MM.1S (cell line): ENCODE measurements at regions not wholly inside any gene's neighbourhood (a gene's known extent, or its start where the extent isn't known, plus 50 kb on each side); places are given as distances from the start of the nearest gene placed in this dataset.

ENCODE experiments used
- DNase-seq: peaks from one replicate; pipeline ENCODE4 v3.0.0-alpha.2; 2015
- H2AFZ ChIP-seq: fragments of 300-600 bp; sonication (generic); 2 replicates; pipeline ENCODE4 v1.6.0; 2016; ENCODE audit warnings: antibody characterized with exemption, low read length
- H3F3A ChIP-seq: fragments of 300-600 bp; sonication (generic); 2 replicates; pipeline ENCODE4 v1.6.1; 2016; ENCODE audit warnings: mild to moderate bottlenecking, antibody characterized with exemption, low read length, moderate library complexity, mixed read lengths; ENCODE audit not compliant: insufficient read depth
- H3K27ac ChIP-seq: fragments of 300-600 bp; sonication (generic); 2 replicates; pipeline ENCODE4 v1.5.1; 2016; ENCODE audit warnings: mild to moderate bottlenecking, low read length
- H3K27me3 ChIP-seq: fragments of 300-600 bp; sonication (generic); replicated peaks from 2 replicates; pipeline ENCODE4 v1.6.0; 2016; ENCODE audit warnings: low read length; ENCODE audit not compliant: insufficient read depth
- H3K36me3 ChIP-seq: fragments of 300-600 bp; sonication (generic); replicated peaks from 2 replicates; pipeline ENCODE4 v1.6.1; 2016; ENCODE audit warnings: mild to moderate bottlenecking, low read length, mixed read lengths; ENCODE audit not compliant: insufficient read depth
- H3K4me1 ChIP-seq: fragments of 300-600 bp; sonication (generic); 2 replicates; pipeline ENCODE4 v1.6.1; 2016; ENCODE audit warnings: low read length, mixed read lengths
- H3K4me2 ChIP-seq: fragments of 300-600 bp; sonication (generic); 2 replicates; pipeline ENCODE4 v1.6.0; 2016; ENCODE audit warnings: low read depth, low read length
- H3K4me3 ChIP-seq: fragments of 300-600 bp; sonication (generic); 2 replicates; pipeline ENCODE4 v1.5.1; 2016; ENCODE audit warnings: low read length, mixed read lengths
- H3K79me2 ChIP-seq: fragments of 300-600 bp; sonication (generic); 2 replicates; pipeline ENCODE4 v1.6.1; 2016; ENCODE audit warnings: mixed run types, low read length, mixed read lengths
- H3K9ac ChIP-seq: fragments of 300-600 bp; sonication (generic); 2 replicates; pipeline ENCODE4 v1.6.1; 2016; ENCODE audit warnings: low read length, mixed read lengths
- H3K9me2 ChIP-seq: fragments of 300-600 bp; sonication (generic); replicated peaks from 2 replicates; pipeline ENCODE4 v1.6.1; 2016; ENCODE audit warnings: mild to moderate bottlenecking, low read length, mixed read lengths; ENCODE audit not compliant: insufficient read depth
- H3K9me3 ChIP-seq: fragments of 300-600 bp; sonication (generic); replicated peaks from 2 replicates; pipeline ENCODE4 v1.6.1; 2016; ENCODE audit warnings: mild to moderate bottlenecking, low read length, mixed read lengths; ENCODE audit not compliant: insufficient read depth
- H4K20me1 ChIP-seq: fragments of 300-600 bp; sonication (generic); 2 replicates; pipeline ENCODE4 v1.6.1; 2016; ENCODE audit warnings: mild to moderate bottlenecking, low read length, moderate library complexity, mixed read lengths; ENCODE audit not compliant: insufficient read depth
- EZH2 ChIP-seq: fragments of 300-600 bp; sonication (generic); optimal IDR thresholded peaks from 2 replicates; pipeline ENCODE3; 2017; ENCODE audit warnings: low read depth, mild to moderate bottlenecking, antibody characterized with exemption, low read length, mixed read lengths
- EZH2phosphoT487 ChIP-seq: fragments of 300-600 bp; sonication (generic); IDR thresholded peaks from 2 replicates; pipeline ENCODE4 v1.6.1; 2018; ENCODE audit warnings: antibody characterized with exemption, low read length
- TF ChIP-seq, protein P1 (sequence below): fragments of 300-600 bp; sonication (generic); IDR thresholded peaks from 2 replicates; pipeline ENCODE4 v1.5.1; 2016; ENCODE audit warnings: antibody characterized with exemption, low read length, mixed read lengths

DNA sequence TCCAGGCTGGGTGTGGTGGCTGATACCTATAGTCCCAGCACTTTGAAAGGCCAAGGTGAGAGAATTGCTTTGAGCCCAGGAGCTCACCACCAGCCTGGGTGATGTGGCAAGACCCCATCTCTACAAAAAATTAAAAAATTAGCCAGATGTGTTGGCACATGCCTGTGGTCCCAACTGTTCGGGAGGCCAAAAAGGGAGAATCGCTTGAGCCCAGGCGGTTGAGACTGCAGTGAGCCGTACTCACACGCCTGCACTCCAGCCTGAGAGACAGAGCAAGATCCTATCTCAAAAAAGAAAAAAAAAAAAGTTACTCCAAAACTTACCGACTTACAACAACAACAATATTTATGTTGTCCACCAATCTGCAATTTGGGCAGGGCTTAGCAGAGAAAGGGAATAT, 178.0 kb upstream of the FN1 start:
- Histone ChIP-seq H3K9me2 (no peaks in the 10 kb centered on the region), H3K4me2 (no peak overlapping the region), H3K27ac (no peak overlapping the region), H3K9ac (no peak overlapping the region), H3K4me1 (no peaks in the 10 kb centered on the region), H3K79me2 (no peaks in the 10 kb centered on the region), H3K9me3 (no peaks in the 10 kb centered on the region), H3K4me3 (no peak overlapping the region), H4K20me1 (no peaks in the 10 kb centered on the region), H3K36me3 (no peaks in the 10 kb centered on the region), H3K27me3 (no peaks in the 10 kb centered on the region), H3F3A (no peaks in the 10 kb centered on the region), H2AFZ (no peak overlapping the region)
- TF ChIP-seq EZH2, result no peak
- TF ChIP-seq, protein P1, sequence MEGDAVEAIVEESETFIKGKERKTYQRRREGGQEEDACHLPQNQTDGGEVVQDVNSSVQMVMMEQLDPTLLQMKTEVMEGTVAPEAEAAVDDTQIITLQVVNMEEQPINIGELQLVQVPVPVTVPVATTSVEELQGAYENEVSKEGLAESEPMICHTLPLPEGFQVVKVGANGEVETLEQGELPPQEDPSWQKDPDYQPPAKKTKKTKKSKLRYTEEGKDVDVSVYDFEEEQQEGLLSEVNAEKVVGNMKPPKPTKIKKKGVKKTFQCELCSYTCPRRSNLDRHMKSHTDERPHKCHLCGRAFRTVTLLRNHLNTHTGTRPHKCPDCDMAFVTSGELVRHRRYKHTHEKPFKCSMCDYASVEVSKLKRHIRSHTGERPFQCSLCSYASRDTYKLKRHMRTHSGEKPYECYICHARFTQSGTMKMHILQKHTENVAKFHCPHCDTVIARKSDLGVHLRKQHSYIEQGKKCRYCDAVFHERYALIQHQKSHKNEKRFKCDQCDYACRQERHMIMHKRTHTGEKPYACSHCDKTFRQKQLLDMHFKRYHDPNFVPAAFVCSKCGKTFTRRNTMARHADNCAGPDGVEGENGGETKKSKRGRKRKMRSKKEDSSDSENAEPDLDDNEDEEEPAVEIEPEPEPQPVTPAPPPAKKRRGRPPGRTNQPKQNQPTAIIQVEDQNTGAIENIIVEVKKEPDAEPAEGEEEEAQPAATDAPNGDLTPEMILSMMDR, result no peak
- TF ChIP-seq EZH2phosphoT487, result no peak
- DNase-seq, result no peak

DNA sequence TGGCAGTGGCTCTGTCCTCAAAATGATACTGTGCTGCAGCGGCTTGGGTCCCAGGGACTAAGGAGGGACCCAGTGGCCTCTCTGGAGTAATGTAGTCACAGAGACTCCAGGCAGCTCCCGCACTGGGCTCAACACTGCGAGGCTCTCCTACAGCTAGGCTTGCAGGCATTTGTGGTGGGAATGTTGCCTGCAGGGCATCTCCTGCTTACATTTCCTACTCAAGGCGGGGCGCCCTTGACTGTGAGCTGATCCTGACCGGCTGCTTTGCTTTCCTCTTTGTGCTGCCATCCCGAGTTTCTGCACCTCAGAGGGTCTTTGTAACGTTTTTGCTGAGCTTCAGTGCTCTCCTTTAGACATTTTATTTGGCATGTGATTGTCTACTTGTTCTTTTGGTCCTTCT, 177.4 kb upstream of the FN1 start:
- Histone ChIP-seq H3K27me3 (no peaks in the 10 kb centered on the region), H3K4me1 (no peaks in the 10 kb centered on the region), H3K9ac (no peak overlapping the region), H3K36me3 (no peaks in the 10 kb centered on the region), H4K20me1 (no peaks in the 10 kb centered on the region), H3K9me2 (no peaks in the 10 kb centered on the region), H3F3A (no peaks in the 10 kb centered on the region), H3K79me2 (no peaks in the 10 kb centered on the region), H3K4me3 (no peak overlapping the region), H3K9me3 (no peaks in the 10 kb centered on the region), H2AFZ (no peak overlapping the region), H3K4me2 (no peak overlapping the region), H3K27ac (no peak overlapping the region)
- DNase-seq, result no peak
- TF ChIP-seq EZH2phosphoT487 (no peak), EZH2 (no peak)
- TF ChIP-seq, protein P1, result no peak

DNA sequence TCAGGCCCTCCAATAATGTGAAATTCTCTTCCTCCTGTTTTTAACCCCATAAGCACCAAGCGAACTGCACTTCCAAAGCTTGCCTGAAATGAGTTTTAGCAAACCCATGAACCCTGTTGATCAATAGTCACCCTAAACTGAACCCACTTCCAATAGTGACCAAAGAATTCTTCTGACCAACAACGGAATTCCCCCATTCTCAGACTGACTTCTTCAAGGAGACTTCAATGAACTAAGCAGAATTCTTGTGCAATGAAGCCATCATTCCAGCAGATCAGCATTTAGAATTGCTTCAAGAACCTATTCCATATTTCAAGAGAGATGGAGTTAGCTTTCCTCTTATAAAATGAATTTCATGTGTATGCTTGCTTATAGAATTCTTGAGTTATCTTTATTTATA, 176.9 kb upstream of the FN1 start:
- Histone ChIP-seq H3K79me2 (no peaks in the 10 kb centered on the region), H3K27me3 (no peaks in the 10 kb centered on the region), H3K4me3 (no peak overlapping the region), H3K36me3 (no peaks in the 10 kb centered on the region), H3F3A (no peaks in the 10 kb centered on the region), H3K4me1 (no peaks in the 10 kb centered on the region), H3K9me3 (no peaks in the 10 kb centered on the region), H4K20me1 (no peaks in the 10 kb centered on the region), H3K27ac (no peak overlapping the region), H3K4me2 (no peak overlapping the region), H2AFZ (no peak overlapping the region), H3K9me2 (no peaks in the 10 kb centered on the region), H3K9ac (no peak overlapping the region)
- TF ChIP-seq EZH2, result no peak
- TF ChIP-seq, protein P1, result no peak
- TF ChIP-seq EZH2phosphoT487, result no peak
- no peak for DNase-seq
